ENCODE measurements at regions not wholly inside any gene's neighbourhood (a gene's known extent, or its start where the extent isn't known, plus 50 kb on each side); places are given as distances from the start of the nearest gene placed in this dataset.

DNA sequence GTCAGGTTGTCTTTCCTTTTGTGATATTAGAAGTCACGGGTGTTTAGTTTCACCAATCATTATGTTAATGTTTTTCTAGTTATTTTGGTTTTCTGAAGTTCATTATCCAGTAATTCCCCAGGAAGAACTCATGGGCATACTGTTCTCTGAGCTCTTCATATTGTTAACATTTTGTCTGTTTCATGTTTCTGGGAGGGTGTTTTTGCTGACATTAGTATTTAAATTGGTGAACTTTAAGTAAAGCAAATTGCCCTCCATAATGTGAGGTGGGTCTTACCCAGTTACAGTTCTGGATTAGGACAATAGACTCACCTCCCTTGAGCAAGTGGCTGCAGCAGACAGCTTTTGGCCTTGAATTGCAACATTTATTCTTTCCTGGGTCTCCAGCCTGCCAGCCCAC is 163.4 kb downstream of the GPAT3 start:
- TF ChIP-seq CTCF (conservative IDR thresholded peaks at IDR 0.05; ENCODE audit: low read depth, low read length), result no peak
- TF ChIP-seq EZH2 (IDR thresholded peaks at IDR 0.05; ENCODE audit: borderline replicate concordance, low read depth, low read length, poor library complexity, severe bottlenecking), result no peak
